GM23248 (cell line): ENCODE measurements at regions not wholly inside any gene's neighbourhood (a gene's known extent, or its start where the extent isn't known, plus 50 kb on each side); places are given as distances from the start of the nearest gene placed in this dataset.

Experiments used
- DNase-seq: peaks from one replicate; pipeline ENCODE4 v3.0.0-alpha.2; 2015
- H2AFZ ChIP-seq: fragments of 200-600 bp; sonication (generic); 2 replicates; pipeline ENCODE4 v1.6.1; 2016; ENCODE audit warnings: antibody characterized with exemption
- H3F3A ChIP-seq: fragments of 200-600 bp; sonication (generic); 2 replicates; pipeline ENCODE4 v1.6.1; 2016; ENCODE audit warnings: mild to moderate bottlenecking, antibody characterized with exemption, mixed run types; ENCODE audit not compliant: insufficient read depth
- H3K27ac ChIP-seq: fragments of 200-600 bp; sonication (generic); 2 replicates; pipeline ENCODE4 v1.5.1; 2016; ENCODE audit warnings: mild to moderate bottlenecking
- H3K27me3 ChIP-seq: fragments of 200-600 bp; sonication (generic); replicated peaks from 2 replicates; pipeline ENCODE4 v1.6.1; 2016; ENCODE audit warnings: mild to moderate bottlenecking; ENCODE audit not compliant: insufficient read depth
- H3K36me3 ChIP-seq: fragments of 200-600 bp; sonication (generic); 2 replicates; pipeline ENCODE4 v1.6.1; 2016; ENCODE audit warnings: low read depth, mild to moderate bottlenecking
- H3K4me1 ChIP-seq: fragments of 200-600 bp; sonication (generic); 2 replicates; pipeline ENCODE4 v1.6.1; 2016; ENCODE audit warnings: mild to moderate bottlenecking; ENCODE audit not compliant: insufficient read depth
- H3K4me2 ChIP-seq: fragments of 200-600 bp; sonication (generic); one replicate; pipeline ENCODE4 v1.6.1; 2016; ENCODE audit warnings: mild to moderate bottlenecking; ENCODE audit not compliant: unreplicated experiment
- H3K4me3 ChIP-seq: fragments of 200-600 bp; sonication (generic); 2 replicates; pipeline ENCODE4 v1.5.1; 2016; ENCODE audit warnings: mild to moderate bottlenecking
- H3K79me2 ChIP-seq: fragments of 200-600 bp; sonication (generic); 2 replicates; pipeline ENCODE4 v1.6.1; 2016; ENCODE audit warnings: mild to moderate bottlenecking; ENCODE audit not compliant: insufficient read depth
- H3K9ac ChIP-seq: fragments of 200-600 bp; sonication (generic); 2 replicates; pipeline ENCODE4 v1.6.1; 2016; ENCODE audit warnings: mild to moderate bottlenecking
- H3K9me2 ChIP-seq: fragments of 200-600 bp; sonication (generic); 2 replicates; pipeline ENCODE4 v1.6.1; 2016; ENCODE audit warnings: mixed run types, mild to moderate bottlenecking, moderate library complexity; ENCODE audit not compliant: insufficient read depth
- H3K9me3 ChIP-seq: fragments of 200-600 bp; sonication (generic); one replicate; pipeline ENCODE4 v1.6.1; 2017; ENCODE audit warnings: low read depth
- H4K20me1 ChIP-seq: fragments of 200-600 bp; sonication (generic); 2 replicates; pipeline ENCODE4 v1.6.0; 2016; ENCODE audit not compliant: insufficient read depth
- EZH2 ChIP-seq: fragments of 200-600 bp; sonication (generic); IDR thresholded peaks from 2 replicates; pipeline ENCODE4 v1.6.1; 2018; ENCODE audit warnings: antibody characterized with exemption, mild to moderate bottlenecking; ENCODE audit not compliant: insufficient read depth, poor library complexity, severe bottlenecking
- EZH2phosphoT487 ChIP-seq: fragments of 200-600 bp; sonication (generic); IDR thresholded peaks from 2 replicates; pipeline ENCODE4 v1.6.1; 2018; ENCODE audit warnings: antibody characterized with exemption, moderate library complexity, mild to moderate bottlenecking, low read depth; ENCODE audit not compliant: insufficient read depth
- WGBS, 2 experiments: methylation state at CpG; one replicate each; pipeline ENCODE4 v1.1.6; 2015 to 2017; ENCODE audit warnings: low lambda C conversion rate in 2 of 2, low coverage in 1 of 2; ENCODE audit errors: missing lambda C conversion rate in 2 of 2; 5-methylcytosine and 5-hydroxymethylcytosine counted together
- in situ Hi-C: fragments of 300-500 bp; cut with MboI; formaldehyde crosslinking; loops from 2 replicates; pipeline ENCODE4 v1.15.0; 2020

DNA sequence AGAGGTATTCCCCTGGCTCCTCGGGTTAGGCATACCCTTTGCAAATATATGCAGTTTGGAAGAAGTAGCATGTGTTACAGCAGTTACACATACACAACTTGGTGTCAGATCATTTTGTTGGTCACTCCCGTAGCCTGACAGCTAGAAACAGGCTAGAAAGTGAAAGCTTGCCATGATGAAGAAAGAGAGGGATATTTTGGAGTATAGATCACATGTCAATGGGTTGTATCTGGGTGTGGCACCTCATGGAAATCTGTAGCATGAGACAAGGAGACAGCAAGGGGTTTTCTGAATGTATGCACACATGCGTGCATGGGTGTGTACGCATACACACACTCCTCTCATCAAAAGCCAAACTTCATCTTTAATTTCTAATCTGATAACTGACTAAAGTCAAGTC is 1914.5 kb upstream of the PIK3C3 start:
- TF ChIP-seq EZH2phosphoT487 (no peak), EZH2 (no peak)
- DNase-seq = no peak
- in situ Hi-C loops = no loop called here
- no peak overlapping the region for H3K4me3 ChIP-seq
- H3K79me2 ChIP-seq = no peaks in the 10 kb centered on the region
- no peak overlapping the region for H2AFZ ChIP-seq
- H3K27ac ChIP-seq = no peak overlapping the region
- H3K9ac ChIP-seq = no peak overlapping the region
- H3F3A ChIP-seq = no peaks in the 10 kb centered on the region
- 0 out of 2 replicates have a peak, but pooled peaks cover 4% of the 10 kb centered on the region for H3K9me2 ChIP-seq
- H3K4me2 ChIP-seq = no peak overlapping the region
- no peaks in the 10 kb centered on the region for H3K36me3 ChIP-seq
- no peaks in the 10 kb centered on the region; the same call in 1 of the 2 replicates for H3K27me3 ChIP-seq
- no peaks in the 10 kb centered on the region for H3K9me3 ChIP-seq
- no peaks in the 10 kb centered on the region for H4K20me1 ChIP-seq
- 44 to 49% methylated on average over 4 of the region's 4 CpGs for WGBS, 2 experiments
- H3K4me1 ChIP-seq = no peaks in the 10 kb centered on the region

DNA sequence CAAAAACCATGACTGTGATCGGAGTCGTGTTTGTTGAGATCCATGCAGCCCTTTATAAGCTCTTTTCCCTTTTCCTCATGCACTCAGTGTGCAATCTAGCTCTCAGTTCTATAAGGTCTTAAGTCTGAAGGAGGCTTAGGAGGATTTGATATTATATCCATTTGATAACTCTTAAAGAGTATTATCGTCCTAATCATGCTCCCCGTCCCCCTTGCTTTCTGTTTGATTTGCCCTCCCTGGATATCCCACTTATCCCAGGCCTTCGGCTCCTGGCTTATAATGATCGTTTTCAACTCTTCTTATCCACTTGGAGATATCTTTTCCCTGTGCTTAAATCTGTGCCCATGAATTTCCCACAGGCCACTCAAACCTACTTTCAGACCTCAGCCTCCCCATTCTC is 1917.7 kb upstream of the PIK3C3 start:
- DNase-seq = no peak
- H2AFZ ChIP-seq = no peak overlapping the region
- no peaks in the 10 kb centered on the region for H3K79me2 ChIP-seq
- H3K4me2 ChIP-seq = no peak overlapping the region
- in situ Hi-C loops = no loop called here
- no peaks in the 10 kb centered on the region for H3K4me1 ChIP-seq
- 0 out of 2 replicates have a peak, but pooled peaks cover 4% of the 10 kb centered on the region for H3K9me2 ChIP-seq
- H3K27ac ChIP-seq = no peak overlapping the region
- H3K27me3 ChIP-seq = no peaks in the 10 kb centered on the region; the same call in 1 of the 2 replicates
- no peak for TF ChIP-seq EZH2phosphoT487
- TF ChIP-seq EZH2 = no peak
- no peak overlapping the region for H3K9ac ChIP-seq
- no peaks in the 10 kb centered on the region for H3K36me3 ChIP-seq
- 49 to 56% methylated on average over 6 of the region's 6 CpGs for WGBS, 2 experiments
- no peaks in the 10 kb centered on the region for H3F3A ChIP-seq
- H4K20me1 ChIP-seq = no peaks in the 10 kb centered on the region
- H3K9me3 ChIP-seq = no peaks in the 10 kb centered on the region
- H3K4me3 ChIP-seq = no peak overlapping the region

DNA sequence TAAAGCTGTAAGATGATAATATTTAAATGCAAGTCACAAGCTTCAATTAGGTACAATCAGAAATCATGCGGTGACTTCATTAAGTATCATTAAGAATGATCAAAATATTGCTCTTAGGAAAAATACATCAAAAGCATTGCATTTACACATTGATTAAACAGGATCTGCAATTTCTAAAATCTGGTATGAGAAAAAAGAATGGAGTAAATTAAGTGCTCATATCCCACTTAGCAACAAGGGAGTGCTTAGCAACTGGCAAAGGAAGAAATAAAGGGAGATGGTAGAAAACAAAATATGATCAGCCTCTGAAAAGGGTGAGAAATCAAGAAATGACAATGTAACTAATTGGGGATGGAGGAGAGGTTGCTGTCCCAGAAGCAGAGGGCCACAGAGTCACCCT is 1918.2 kb upstream of the PIK3C3 start:
- WGBS, 2 experiments = 76 to 80% methylated on average over 1 of the region's 1 CpG

DNA sequence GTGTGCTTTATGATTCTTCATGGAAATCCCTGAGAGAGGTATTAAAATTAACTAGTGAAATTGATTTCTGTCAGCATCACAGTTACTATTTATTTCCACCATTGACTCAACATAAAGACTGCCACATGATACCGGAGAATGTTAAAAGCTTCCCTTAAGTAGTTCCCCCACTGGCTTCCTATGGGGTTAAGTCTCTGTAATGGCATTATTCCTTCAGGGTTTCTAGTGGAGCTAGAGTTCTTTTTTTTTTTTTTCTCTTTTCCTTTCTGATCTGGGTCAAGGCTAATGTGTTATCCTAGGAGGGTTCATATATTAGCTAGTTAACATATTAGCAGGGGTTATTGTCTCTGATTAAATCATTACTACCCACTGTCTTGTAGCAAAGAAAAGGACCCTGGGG is 1919.1 kb upstream of the PIK3C3 start:
- Histone ChIP-seq H2AFZ (no peak overlapping the region), H3K9me3 (no peaks in the 10 kb centered on the region), H3K27me3 (no peaks in the 10 kb centered on the region; the same call in 1 of the 2 replicates), H3K4me3 (no peak overlapping the region), H3K36me3 (no peaks in the 10 kb centered on the region), H3K79me2 (no peaks in the 10 kb centered on the region), H3K4me1 (no peaks in the 10 kb centered on the region), H3F3A (no peaks in the 10 kb centered on the region), H3K4me2 (no peak overlapping the region), H3K9ac (no peak overlapping the region), H3K27ac (no peak overlapping the region), H3K9me2 (0 out of 2 replicates have a peak, but pooled peaks cover 4% of the 10 kb centered on the region), H4K20me1 (no peaks in the 10 kb centered on the region)
- 79 to 82% methylated on average over 1 of the region's 1 CpG for WGBS, 2 experiments
- in situ Hi-C loops = no loop called here
- DNase-seq = no peak
- no peak for TF ChIP-seq EZH2phosphoT487
- no peak for TF ChIP-seq EZH2

More for the DNA sequence above, 1918.2 kb upstream of the PIK3C3 start:
- Histone ChIP-seq H3K9me2 (0 out of 2 replicates have a peak, but pooled peaks cover 4% of the 10 kb centered on the region), H4K20me1 (no peaks in the 10 kb centered on the region), H3K4me1 (no peaks in the 10 kb centered on the region), H3K4me3 (no peak overlapping the region), H3K36me3 (no peaks in the 10 kb centered on the region), H3F3A (no peaks in the 10 kb centered on the region), H3K79me2 (no peaks in the 10 kb centered on the region), H3K27ac (no peak overlapping the region), H3K9ac (no peak overlapping the region), H3K27me3 (no peaks in the 10 kb centered on the region; the same call in 1 of the 2 replicates), H3K9me3 (no peaks in the 10 kb centered on the region), H3K4me2 (no peak overlapping the region), H2AFZ (no peak overlapping the region)
- DNase-seq = no peak
- TF ChIP-seq EZH2 = no peak
- TF ChIP-seq EZH2phosphoT487 = no peak
- in situ Hi-C loops = no loop called here

DNA sequence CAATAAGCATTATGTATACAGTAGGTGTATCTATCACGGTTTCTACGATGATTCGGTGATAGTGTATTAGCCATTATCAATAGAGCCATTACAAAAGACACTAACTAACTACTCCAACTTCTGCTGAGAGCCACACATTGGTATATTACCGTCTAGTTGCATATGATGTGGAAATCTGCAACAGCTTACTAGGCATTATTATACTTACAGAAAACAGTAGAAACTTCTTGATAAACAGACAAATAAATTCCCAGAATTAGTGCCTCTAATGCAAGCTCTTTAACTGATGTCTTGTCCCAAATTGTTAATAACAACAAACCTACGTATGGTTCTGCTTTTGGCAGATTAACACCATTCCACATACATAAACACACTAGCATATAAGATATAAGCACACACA is 1923.0 kb upstream of the PIK3C3 start:
- Histone ChIP-seq H3K36me3 (no peaks in the 10 kb centered on the region), H3F3A (no peaks in the 10 kb centered on the region), H3K4me3 (no peak overlapping the region), H3K9me3 (no peaks in the 10 kb centered on the region), H3K4me1 (no peaks in the 10 kb centered on the region), H3K9ac (no peak overlapping the region), H3K79me2 (no peaks in the 10 kb centered on the region), H3K27ac (no peak overlapping the region), H3K9me2 (no peaks in the 10 kb centered on the region), H2AFZ (no peak overlapping the region), H4K20me1 (no peaks in the 10 kb centered on the region), H3K27me3 (no peaks in the 10 kb centered on the region; the same call in 1 of the 2 replicates), H3K4me2 (no peak overlapping the region)
- 52 to 61% methylated on average over 5 of the region's 5 CpGs for WGBS, 2 experiments
- no peak for DNase-seq
- in situ Hi-C loops = no loop called here
- TF ChIP-seq EZH2 = no peak
- no peak for TF ChIP-seq EZH2phosphoT487
